Keratinocyte (primary cell): ENCODE measurements at regions not wholly inside any gene's neighbourhood (a gene's known extent, or its start where the extent isn't known, plus 50 kb on each side); places are given as distances from the start of the nearest gene placed in this dataset.

ENCODE experiments used
- DNase-seq: peaks from one replicate; pipeline ENCODE4 v3.0.0-alpha.2; 2011; ENCODE audit warnings: low read depth, missing footprints, low spot score
- FAIRE-seq: peaks from 2 replicates; lab custom pipeline; 2011; peaks lifted over from hg19 to GRCh38; lab: Jason Lieb, UNC
- H2AFZ ChIP-seq: 2 replicates; pipeline ENCODE4 v1.6.0; 2012; ENCODE audit warnings: low read length, control low read depth, inconsistent platforms; ENCODE audit not compliant: control insufficient read depth
- H3K27ac ChIP-seq: 2 replicates; pipeline ENCODE4 v1.5.1; 2011; ENCODE audit warnings: low read length; ENCODE audit not compliant: control insufficient read depth, insufficient read depth
- H3K27me3 ChIP-seq: 3 replicates; pipeline ENCODE4 v1.6.0; 2011; ENCODE audit warnings: low read length; ENCODE audit not compliant: control insufficient read depth, insufficient read depth; ENCODE audit errors: extremely low read depth
- H3K36me3 ChIP-seq, 2 experiments: 2 replicates in 1 of 2; 3 replicates in 1 of 2; pipeline ENCODE4 v1.5.1; 2011; ENCODE audit warnings: low read length in 2 of 2, mild to moderate bottlenecking in 1 of 2; ENCODE audit not compliant: control insufficient read depth in 2 of 2, insufficient read depth in 2 of 2; ENCODE audit errors: extremely low read depth in 1 of 2
- H3K4me1 ChIP-seq: 3 replicates; pipeline ENCODE4 v1.5.1; 2011; ENCODE audit warnings: low read length; ENCODE audit not compliant: control insufficient read depth, insufficient read depth; ENCODE audit errors: extremely low read depth
- H3K4me2 ChIP-seq: 3 replicates; pipeline ENCODE4 v1.6.0; 2011; ENCODE audit warnings: low read depth, low read length; ENCODE audit not compliant: control insufficient read depth, insufficient read depth; ENCODE audit errors: extremely low read depth
- H3K4me3 ChIP-seq, 3 experiments: fragments of 200-600 bp in 1 of 3; sonication (generic) in 1 of 3; 2 replicates in 2 of 3; 3 replicates in 1 of 3; pipeline ENCODE4 v1.5.1; 2011 to 2016; ENCODE audit warnings: low read length in 3 of 3, mild to moderate bottlenecking in 3 of 3, control low read depth in 2 of 3, inconsistent platforms in 1 of 3, low read depth in 1 of 3, mixed read lengths in 1 of 3, mixed run types in 1 of 3, moderate library complexity in 1 of 3; ENCODE audit not compliant: control insufficient read depth in 2 of 3, insufficient read depth in 2 of 3; ENCODE audit errors: extremely low read depth in 1 of 3
- H3K79me2 ChIP-seq: 2 replicates; pipeline ENCODE4 v1.6.0; 2012; ENCODE audit warnings: low read length; ENCODE audit not compliant: control insufficient read depth, insufficient read depth
- H3K9ac ChIP-seq: 3 replicates; pipeline ENCODE4 v1.6.0; 2011; ENCODE audit warnings: low read length; ENCODE audit not compliant: control insufficient read depth, insufficient read depth; ENCODE audit errors: extremely low read depth
- H3K9me1 ChIP-seq: 3 replicates; pipeline ENCODE4 v1.6.0; 2011; ENCODE audit warnings: low read length; ENCODE audit not compliant: control insufficient read depth, insufficient read depth; ENCODE audit errors: extremely low read depth
- H3K9me3 ChIP-seq: 2 replicates; pipeline ENCODE4 v1.5.1; 2012; ENCODE audit warnings: low read depth, low read length; ENCODE audit not compliant: control insufficient read depth
- H4K20me1 ChIP-seq: 3 replicates; pipeline ENCODE4 v1.6.0; 2011; ENCODE audit warnings: low read length; ENCODE audit not compliant: control insufficient read depth, insufficient read depth; ENCODE audit errors: extremely low read depth
- EZH2 ChIP-seq: IDR thresholded peaks from one replicate; pipeline ENCODE4 v1.6.1; 2012; ENCODE audit warnings: inconsistent platforms, mild to moderate bottlenecking, low read length, moderate library complexity
- dilution Hi-C: fragments of 300-500 bp; cut with MboI; formaldehyde crosslinking; loops from one replicate; pipeline ENCODE4 v1.7.0; 2020; ENCODE audit warnings: low sequenced_read_pairs; ENCODE audit not compliant: extremely low pct_ligation_motif_present
- TF ChIP-seq, protein P1 (sequence below), 3 experiments: IDR thresholded peaks in 1 of 3; conservative IDR thresholded peaks in 1 of 3; optimal IDR thresholded peaks in 1 of 3; 2 replicates in 2 of 3; 3 replicates in 1 of 3; pipeline versions ENCODE3 to v1.5.1; 2011; ENCODE audit warnings: low read length in 3 of 3, mild to moderate bottlenecking in 3 of 3, moderate library complexity in 2 of 3, control low read depth in 1 of 3, inconsistent platforms in 1 of 3; ENCODE audit not compliant: insufficient read depth in 2 of 3; ENCODE audit errors: extremely low read depth in 1 of 3

DNA sequence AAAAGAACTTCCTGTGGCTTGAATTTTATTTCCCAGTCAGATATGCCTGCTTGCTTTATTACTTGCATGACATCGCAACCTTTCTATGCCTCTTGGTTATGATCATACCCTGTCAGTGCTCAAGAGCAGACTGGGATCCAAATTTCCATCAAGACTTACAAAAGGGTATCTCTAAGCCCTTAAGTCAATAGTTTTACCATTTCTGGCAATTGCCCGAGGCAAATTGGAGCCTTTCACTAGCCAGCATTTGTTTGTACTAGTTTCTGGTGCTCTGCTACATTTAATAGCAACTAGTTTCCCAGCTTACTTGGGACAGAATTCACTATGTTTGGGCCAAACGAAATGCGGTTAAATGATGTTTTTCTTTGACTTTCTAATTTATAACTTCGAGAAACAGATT is 73.2 kb upstream of the ITM2A start:
- dilution Hi-C loops = no loop called here
- Histone ChIP-seq H3K9me3 (no peaks in the 10 kb centered on the region), H3K36me3 (no peaks in the 10 kb centered on the region), H3K27ac (no peak overlapping the region), H3K9ac (no peak overlapping the region), H4K20me1 (no peaks in the 10 kb centered on the region), H2AFZ (no peak overlapping the region), H3K4me1 (no peaks in the 10 kb centered on the region), H3K4me3 (no peak overlapping the region), H3K9me1 (no peaks in the 10 kb centered on the region), H3K4me2 (no peak overlapping the region), H3K27me3 (no peaks in the 10 kb centered on the region), H3K79me2 (no peaks in the 10 kb centered on the region)
- TF ChIP-seq, protein P1, sequence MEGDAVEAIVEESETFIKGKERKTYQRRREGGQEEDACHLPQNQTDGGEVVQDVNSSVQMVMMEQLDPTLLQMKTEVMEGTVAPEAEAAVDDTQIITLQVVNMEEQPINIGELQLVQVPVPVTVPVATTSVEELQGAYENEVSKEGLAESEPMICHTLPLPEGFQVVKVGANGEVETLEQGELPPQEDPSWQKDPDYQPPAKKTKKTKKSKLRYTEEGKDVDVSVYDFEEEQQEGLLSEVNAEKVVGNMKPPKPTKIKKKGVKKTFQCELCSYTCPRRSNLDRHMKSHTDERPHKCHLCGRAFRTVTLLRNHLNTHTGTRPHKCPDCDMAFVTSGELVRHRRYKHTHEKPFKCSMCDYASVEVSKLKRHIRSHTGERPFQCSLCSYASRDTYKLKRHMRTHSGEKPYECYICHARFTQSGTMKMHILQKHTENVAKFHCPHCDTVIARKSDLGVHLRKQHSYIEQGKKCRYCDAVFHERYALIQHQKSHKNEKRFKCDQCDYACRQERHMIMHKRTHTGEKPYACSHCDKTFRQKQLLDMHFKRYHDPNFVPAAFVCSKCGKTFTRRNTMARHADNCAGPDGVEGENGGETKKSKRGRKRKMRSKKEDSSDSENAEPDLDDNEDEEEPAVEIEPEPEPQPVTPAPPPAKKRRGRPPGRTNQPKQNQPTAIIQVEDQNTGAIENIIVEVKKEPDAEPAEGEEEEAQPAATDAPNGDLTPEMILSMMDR (optimal IDR thresholded peaks at IDR 0.05 in 1 of 3, IDR thresholded peaks at IDR 0.05 in 1 of 3, conservative IDR thresholded peaks at IDR 0.05 in 1 of 3; ENCODE audit: extremely low read depth in 1 of 3, insufficient read depth in 2 of 3, low read length in 3 of 3) = no peak
- TF ChIP-seq EZH2 = no peak
- FAIRE-seq = no peak
- DNase-seq = no peak
